ENCODE measurements at regions not wholly inside any gene's neighbourhood (a gene's known extent, or its start where the extent isn't known, plus 50 kb on each side); places are given as distances from the start of the nearest gene placed in this dataset.
"Not testable (repeated sequence)": the region's sequence is repeated elsewhere in the genome, so short reads cannot be mapped to it uniquely, and the experiment has no call there.

GRCh38 chr2:64249426-64249825 is 105.2 kb upstream of the PELI1 start:
- Histone ChIP-seq H3K36me3 (ENCODE audit: control insufficient read depth, insufficient read depth, low read length) (no peaks in the 10 kb centered on the region; the same call in 1 of the 2 replicates), H3K27me3 (replicated peaks; ENCODE audit: control insufficient read depth, insufficient read depth, low read length) (no peaks in the 10 kb centered on the region), H3K4me3 (replicated peaks; ENCODE audit: low read depth, low read length) (no peak overlapping the region)
- no peak for TF ChIP-seq CTCF (IDR thresholded peaks at IDR 0.05; ENCODE audit: insufficient read depth, low read length, poor library complexity, severe bottlenecking)
- DNase-seq (ENCODE audit: extremely low read depth, insufficient read length) = no peak

GRCh38 chr2:64250063-64250462 is 105.8 kb upstream of the PELI1 start:
- H3K27me3 ChIP-seq (replicated peaks; ENCODE audit: control insufficient read depth, insufficient read depth, low read length) = no peaks in the 10 kb centered on the region
- H3K36me3 ChIP-seq (ENCODE audit: control insufficient read depth, insufficient read depth, low read length) = no peaks in the 10 kb centered on the region
- H3K4me3 ChIP-seq (replicated peaks; ENCODE audit: low read depth, low read length) = no peak overlapping the region
- no peak for DNase-seq (ENCODE audit: extremely low read depth, insufficient read length)
- TF ChIP-seq CTCF (IDR thresholded peaks at IDR 0.05; ENCODE audit: insufficient read depth, low read length, poor library complexity, severe bottlenecking) = no peak

GRCh38 chr2:64250751-64251423 is 106.7 kb upstream of the PELI1 start:
- DNase-seq (ENCODE audit: extremely low read depth, insufficient read length) = no peak
- Histone ChIP-seq H3K27me3 (replicated peaks; ENCODE audit: control insufficient read depth, insufficient read depth, low read length) (no peaks in the 10 kb centered on the region), H3K4me3 (replicated peaks; ENCODE audit: low read depth, low read length) (no peak overlapping the region), H3K36me3 (ENCODE audit: control insufficient read depth, insufficient read depth, low read length) (no peaks in the 10 kb centered on the region)
- TF ChIP-seq CTCF (IDR thresholded peaks at IDR 0.05; ENCODE audit: insufficient read depth, low read length, poor library complexity, severe bottlenecking) = no peak

DNA sequence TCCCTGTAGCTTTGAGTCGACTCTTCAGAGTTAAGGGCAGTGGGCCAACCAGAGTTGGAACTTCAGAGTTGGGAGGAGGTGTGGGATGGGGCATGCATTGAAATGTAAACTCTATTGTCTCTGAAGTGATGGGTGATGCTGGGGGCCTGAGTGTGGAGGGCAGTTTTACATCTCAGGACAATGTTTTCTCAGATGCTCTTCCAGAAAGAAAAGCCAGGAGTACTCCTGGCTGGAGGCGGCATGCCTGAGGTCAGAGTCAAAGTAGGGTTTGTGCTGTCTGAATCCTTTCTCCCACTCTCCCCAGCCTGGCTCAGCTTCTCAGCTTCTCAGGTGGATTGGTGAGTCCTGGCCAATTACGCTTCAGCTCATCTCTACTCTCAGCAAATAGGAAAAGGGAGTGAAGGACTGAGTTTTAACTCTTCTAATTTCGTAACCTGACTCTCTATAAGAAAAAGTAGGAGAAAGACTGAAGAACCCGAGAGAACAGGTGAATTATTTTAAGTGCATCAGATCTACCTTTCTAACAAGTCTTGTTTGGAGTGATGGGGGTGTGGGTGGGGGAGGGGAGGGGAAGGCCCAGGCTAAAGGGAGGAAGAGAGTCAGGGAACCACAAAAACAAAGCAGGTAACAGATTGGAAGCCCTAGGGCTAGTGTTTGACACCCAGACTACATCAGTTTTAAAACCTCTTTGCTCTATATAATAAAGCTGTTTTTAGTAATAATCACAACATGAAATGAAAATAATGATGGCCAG is 107.5 kb upstream of the PELI1 start:
- no peak for DNase-seq (ENCODE audit: extremely low read depth, insufficient read length)
- Histone ChIP-seq H3K36me3 (ENCODE audit: control insufficient read depth, insufficient read depth, low read length) (no peaks in the 10 kb centered on the region), H3K27me3 (replicated peaks; ENCODE audit: control insufficient read depth, insufficient read depth, low read length) (no peaks in the 10 kb centered on the region), H3K4me3 (replicated peaks; ENCODE audit: low read depth, low read length) (no peak overlapping the region)
- no peak for TF ChIP-seq CTCF (IDR thresholded peaks at IDR 0.05; ENCODE audit: insufficient read depth, low read length, poor library complexity, severe bottlenecking)

GRCh38 chr2:64252251-64252978 is 108.2 kb upstream of the PELI1 start:
- H3K27me3 ChIP-seq (replicated peaks; ENCODE audit: control insufficient read depth, insufficient read depth, low read length); H3K4me3 ChIP-seq (replicated peaks; ENCODE audit: low read depth, low read length); H3K36me3 ChIP-seq (ENCODE audit: control insufficient read depth, insufficient read depth, low read length); DNase-seq (ENCODE audit: extremely low read depth, insufficient read length): not testable (repeated sequence)

DNA sequence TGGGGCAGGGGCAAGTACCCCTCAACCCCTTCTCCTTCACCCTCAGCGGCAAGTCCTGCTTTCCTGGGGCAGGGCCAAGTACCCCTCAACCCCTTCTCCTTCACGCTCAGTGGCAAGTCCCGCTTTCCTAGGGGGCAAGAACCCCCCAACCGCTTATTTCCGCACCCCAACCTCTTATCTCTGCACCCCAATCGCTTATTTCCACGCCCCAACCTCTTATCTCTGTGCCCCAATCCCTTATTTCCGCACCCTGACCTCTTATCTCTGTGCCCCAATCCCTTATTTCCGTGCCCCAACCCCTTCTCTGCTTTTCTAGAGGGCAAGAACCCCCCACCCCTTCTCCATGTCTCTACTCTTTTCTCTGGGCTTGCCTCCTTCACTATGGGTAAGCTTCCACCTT is 109.2 kb upstream of the PELI1 start:
- H3K36me3 ChIP-seq (ENCODE audit: control insufficient read depth, insufficient read depth, low read length); H3K4me3 ChIP-seq (replicated peaks; ENCODE audit: low read depth, low read length); DNase-seq (ENCODE audit: extremely low read depth, insufficient read length); H3K27me3 ChIP-seq (replicated peaks; ENCODE audit: control insufficient read depth, insufficient read depth, low read length): not testable (repeated sequence)

Data from GM06990 (cell line).